ENCODE measurements at regions not wholly inside any gene's neighbourhood (a gene's known extent, or its start where the extent isn't known, plus 50 kb on each side); places are given as distances from the start of the nearest gene placed in this dataset.

DNA sequence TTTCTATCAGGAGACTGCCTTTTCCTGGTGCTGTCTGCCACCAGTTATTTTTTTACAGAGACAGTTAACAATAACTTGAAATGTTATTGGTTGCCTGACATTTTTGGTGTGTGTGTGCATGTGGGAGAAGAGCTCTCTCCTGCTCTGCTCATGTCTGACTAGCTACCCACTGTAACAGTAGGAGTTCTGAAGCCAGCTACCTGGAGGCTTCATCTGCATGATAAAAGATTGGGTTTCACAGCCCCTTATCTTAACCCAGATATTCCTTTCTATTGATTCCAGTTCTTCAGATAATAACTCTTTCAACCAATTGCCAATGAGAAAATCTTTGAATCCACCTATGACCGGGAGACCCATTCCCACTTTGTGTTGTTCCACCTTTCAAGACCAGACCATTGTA is 237.4 kb upstream of the PPP1R3A start:
- TF ChIP-seq POLR2A (IDR thresholded peaks at IDR 0.05; ENCODE audit: borderline replicate concordance, extremely low read depth, insufficient read depth, insufficient read length), result no peak
- TF ChIP-seq, protein P1, sequence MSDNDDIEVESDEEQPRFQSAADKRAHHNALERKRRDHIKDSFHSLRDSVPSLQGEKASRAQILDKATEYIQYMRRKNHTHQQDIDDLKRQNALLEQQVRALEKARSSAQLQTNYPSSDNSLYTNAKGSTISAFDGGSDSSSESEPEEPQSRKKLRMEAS (IDR thresholded peaks at IDR 0.05), result no peak
- TF ChIP-seq CTCF (IDR thresholded peaks at IDR 0.05 in 2 of 3, conservative IDR thresholded peaks at IDR 0.05 in 1 of 3; ENCODE audit: borderline replicate concordance in 1 of 3, insufficient read depth in 1 of 3, low read depth in 2 of 3, low read length in 2 of 3), result no peak
- TF ChIP-seq, protein P2, sequence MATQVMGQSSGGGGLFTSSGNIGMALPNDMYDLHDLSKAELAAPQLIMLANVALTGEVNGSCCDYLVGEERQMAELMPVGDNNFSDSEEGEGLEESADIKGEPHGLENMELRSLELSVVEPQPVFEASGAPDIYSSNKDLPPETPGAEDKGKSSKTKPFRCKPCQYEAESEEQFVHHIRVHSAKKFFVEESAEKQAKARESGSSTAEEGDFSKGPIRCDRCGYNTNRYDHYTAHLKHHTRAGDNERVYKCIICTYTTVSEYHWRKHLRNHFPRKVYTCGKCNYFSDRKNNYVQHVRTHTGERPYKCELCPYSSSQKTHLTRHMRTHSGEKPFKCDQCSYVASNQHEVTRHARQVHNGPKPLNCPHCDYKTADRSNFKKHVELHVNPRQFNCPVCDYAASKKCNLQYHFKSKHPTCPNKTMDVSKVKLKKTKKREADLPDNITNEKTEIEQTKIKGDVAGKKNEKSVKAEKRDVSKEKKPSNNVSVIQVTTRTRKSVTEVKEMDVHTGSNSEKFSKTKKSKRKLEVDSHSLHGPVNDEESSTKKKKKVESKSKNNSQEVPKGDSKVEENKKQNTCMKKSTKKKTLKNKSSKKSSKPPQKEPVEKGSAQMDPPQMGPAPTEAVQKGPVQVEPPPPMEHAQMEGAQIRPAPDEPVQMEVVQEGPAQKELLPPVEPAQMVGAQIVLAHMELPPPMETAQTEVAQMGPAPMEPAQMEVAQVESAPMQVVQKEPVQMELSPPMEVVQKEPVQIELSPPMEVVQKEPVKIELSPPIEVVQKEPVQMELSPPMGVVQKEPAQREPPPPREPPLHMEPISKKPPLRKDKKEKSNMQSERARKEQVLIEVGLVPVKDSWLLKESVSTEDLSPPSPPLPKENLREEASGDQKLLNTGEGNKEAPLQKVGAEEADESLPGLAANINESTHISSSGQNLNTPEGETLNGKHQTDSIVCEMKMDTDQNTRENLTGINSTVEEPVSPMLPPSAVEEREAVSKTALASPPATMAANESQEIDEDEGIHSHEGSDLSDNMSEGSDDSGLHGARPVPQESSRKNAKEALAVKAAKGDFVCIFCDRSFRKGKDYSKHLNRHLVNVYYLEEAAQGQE (IDR thresholded peaks at IDR 0.05; ENCODE audit: low read depth), result no peak
- TF ChIP-seq SRF (IDR thresholded peaks at IDR 0.05; ENCODE audit: low read depth), result no peak
- TF ChIP-seq POLR2AphosphoS5 (IDR thresholded peaks at IDR 0.05; ENCODE audit: low read depth, low read length), result no peak
- TF ChIP-seq EZH2phosphoT487 (IDR thresholded peaks at IDR 0.05; ENCODE audit: borderline replicate concordance), result no peak
- TF ChIP-seq CEBPB (IDR thresholded peaks at IDR 0.05; ENCODE audit: low read depth), result no peak

Data from HCT116 (cell line).